ENCODE measurements at regions not wholly inside any gene's neighbourhood (a gene's known extent, or its start where the extent isn't known, plus 50 kb on each side); places are given as distances from the start of the nearest gene placed in this dataset.

DNA sequence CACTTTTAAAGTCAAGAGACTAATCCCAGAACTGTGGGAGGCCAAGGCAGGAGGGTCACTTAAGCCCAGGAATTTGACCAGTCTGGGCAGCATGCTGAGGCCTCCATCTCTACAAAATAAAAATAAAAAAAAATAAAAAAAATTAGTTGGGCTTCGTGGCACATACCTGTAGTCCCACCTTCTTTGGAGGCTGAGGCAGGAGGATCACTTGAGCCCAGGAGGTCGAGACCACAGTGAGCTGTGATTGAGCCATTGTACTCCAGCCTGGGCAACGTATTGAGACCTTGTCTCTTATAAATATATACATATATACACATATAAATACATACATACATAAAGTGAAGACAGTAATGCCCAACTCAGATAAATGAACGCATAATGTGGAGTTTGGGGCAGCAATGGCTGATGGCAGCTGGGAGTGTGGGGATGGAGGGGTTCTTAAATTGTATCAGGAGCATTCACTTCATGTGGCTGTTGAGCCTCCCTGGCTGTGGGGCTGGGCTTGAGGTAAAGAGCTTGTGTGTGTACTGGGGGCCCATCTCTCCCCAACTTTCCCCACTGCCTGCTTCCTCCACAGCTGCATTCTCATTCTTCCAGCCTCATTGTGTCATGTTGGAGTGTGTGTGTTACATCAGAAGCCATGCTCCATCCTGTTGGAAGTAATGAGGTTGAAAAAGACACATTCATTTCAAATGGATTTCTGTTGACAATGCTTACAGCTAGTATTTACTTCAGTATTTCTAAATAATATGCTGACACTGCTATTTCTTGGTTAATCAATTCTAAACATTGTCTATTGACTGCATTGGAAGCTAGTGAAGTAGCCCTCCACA lies 96.5 kb upstream of the HS6ST1 start:
- dilution Hi-C loops (cut with MboI; ENCODE audit: extremely low pct_ligation_motif_present, low sequenced_read_pairs), result no loop called here
- Histone ChIP-seq H3K4me2 (ENCODE audit: control insufficient read depth, extremely low read depth, insufficient read depth, low read depth, low read length) (no peak overlapping the region), H3K27me3 (ENCODE audit: control insufficient read depth, extremely low read depth, insufficient read depth, low read length) (no peaks in the 10 kb centered on the region), H3K9me1 (ENCODE audit: control insufficient read depth, extremely low read depth, insufficient read depth, low read length) (no peaks in the 10 kb centered on the region), H3K4me1 (ENCODE audit: control insufficient read depth, extremely low read depth, insufficient read depth, low read length) (no peaks in the 10 kb centered on the region), H3K27ac (ENCODE audit: control insufficient read depth, insufficient read depth, low read length) (no peak overlapping the region), H3K9me3 (ENCODE audit: control insufficient read depth, low read depth, low read length) (no peaks in the 10 kb centered on the region), H4K20me1 (ENCODE audit: control insufficient read depth, extremely low read depth, insufficient read depth, low read length) (no peaks in the 10 kb centered on the region), H3K36me3 (ENCODE audit: control insufficient read depth in 2 of 2, extremely low read depth in 1 of 2, insufficient read depth in 2 of 2, low read length in 2 of 2) (no peaks in the 10 kb centered on the region), H2AFZ (ENCODE audit: control insufficient read depth, low read length) (no peak overlapping the region), H3K9ac (ENCODE audit: control insufficient read depth, extremely low read depth, insufficient read depth, low read length) (no peak overlapping the region), H3K79me2 (ENCODE audit: control insufficient read depth, insufficient read depth, low read length) (no peaks in the 10 kb centered on the region), H3K4me3 (ENCODE audit: control insufficient read depth in 2 of 3, extremely low read depth in 1 of 3, insufficient read depth in 2 of 3, low read depth in 1 of 3, low read length in 3 of 3) (no peak overlapping the region)
- no peak for FAIRE-seq
- TF ChIP-seq, protein P1, sequence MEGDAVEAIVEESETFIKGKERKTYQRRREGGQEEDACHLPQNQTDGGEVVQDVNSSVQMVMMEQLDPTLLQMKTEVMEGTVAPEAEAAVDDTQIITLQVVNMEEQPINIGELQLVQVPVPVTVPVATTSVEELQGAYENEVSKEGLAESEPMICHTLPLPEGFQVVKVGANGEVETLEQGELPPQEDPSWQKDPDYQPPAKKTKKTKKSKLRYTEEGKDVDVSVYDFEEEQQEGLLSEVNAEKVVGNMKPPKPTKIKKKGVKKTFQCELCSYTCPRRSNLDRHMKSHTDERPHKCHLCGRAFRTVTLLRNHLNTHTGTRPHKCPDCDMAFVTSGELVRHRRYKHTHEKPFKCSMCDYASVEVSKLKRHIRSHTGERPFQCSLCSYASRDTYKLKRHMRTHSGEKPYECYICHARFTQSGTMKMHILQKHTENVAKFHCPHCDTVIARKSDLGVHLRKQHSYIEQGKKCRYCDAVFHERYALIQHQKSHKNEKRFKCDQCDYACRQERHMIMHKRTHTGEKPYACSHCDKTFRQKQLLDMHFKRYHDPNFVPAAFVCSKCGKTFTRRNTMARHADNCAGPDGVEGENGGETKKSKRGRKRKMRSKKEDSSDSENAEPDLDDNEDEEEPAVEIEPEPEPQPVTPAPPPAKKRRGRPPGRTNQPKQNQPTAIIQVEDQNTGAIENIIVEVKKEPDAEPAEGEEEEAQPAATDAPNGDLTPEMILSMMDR (optimal IDR thresholded peaks at IDR 0.05 in 1 of 3, IDR thresholded peaks at IDR 0.05 in 1 of 3, conservative IDR thresholded peaks at IDR 0.05 in 1 of 3; ENCODE audit: extremely low read depth in 1 of 3, insufficient read depth in 2 of 3, low read length in 3 of 3), result no peak
- no peak for TF ChIP-seq EZH2 (IDR thresholded peaks at IDR 0.05; ENCODE audit: low read length)
- DNase-seq (ENCODE audit: low read depth, low spot score), result no peak

DNA sequence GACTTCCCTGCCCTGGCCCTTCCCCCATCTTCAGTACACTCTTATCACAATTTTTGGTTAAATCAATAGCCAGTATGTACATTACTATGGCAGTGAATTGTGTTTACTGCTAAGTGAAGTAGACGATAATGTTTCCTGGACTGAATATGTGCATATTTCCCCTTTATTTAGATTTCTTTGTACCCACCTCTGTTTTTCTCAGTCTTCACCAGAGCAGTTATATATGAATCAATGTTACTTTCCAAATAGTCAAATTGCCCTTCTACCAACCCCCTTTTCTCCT lies 97.1 kb upstream of the HS6ST1 start:
- no peak overlapping the region for H3K27ac ChIP-seq (ENCODE audit: control insufficient read depth, insufficient read depth, low read length)
- dilution Hi-C loops (cut with MboI; ENCODE audit: extremely low pct_ligation_motif_present, low sequenced_read_pairs), result no loop called here
- no peaks in the 10 kb centered on the region for H4K20me1 ChIP-seq (ENCODE audit: control insufficient read depth, extremely low read depth, insufficient read depth, low read length)
- no peaks in the 10 kb centered on the region for H3K79me2 ChIP-seq (ENCODE audit: control insufficient read depth, insufficient read depth, low read length)
- H3K27me3 ChIP-seq (ENCODE audit: control insufficient read depth, extremely low read depth, insufficient read depth, low read length), result no peaks in the 10 kb centered on the region
- H3K9ac ChIP-seq (ENCODE audit: control insufficient read depth, extremely low read depth, insufficient read depth, low read length), result no peak overlapping the region
- no peaks in the 10 kb centered on the region for H3K9me3 ChIP-seq (ENCODE audit: control insufficient read depth, low read depth, low read length)
- H3K4me1 ChIP-seq (ENCODE audit: control insufficient read depth, extremely low read depth, insufficient read depth, low read length), result no peaks in the 10 kb centered on the region
- no peak overlapping the region for H3K4me2 ChIP-seq (ENCODE audit: control insufficient read depth, extremely low read depth, insufficient read depth, low read depth, low read length)
- no peak for DNase-seq (ENCODE audit: low read depth, low spot score)
- TF ChIP-seq, protein P1 (optimal IDR thresholded peaks at IDR 0.05 in 1 of 3, IDR thresholded peaks at IDR 0.05 in 1 of 3, conservative IDR thresholded peaks at IDR 0.05 in 1 of 3; ENCODE audit: extremely low read depth in 1 of 3, insufficient read depth in 2 of 3, low read length in 3 of 3), result no peak
- no peaks in the 10 kb centered on the region for H3K36me3 ChIP-seq (ENCODE audit: control insufficient read depth in 2 of 2, extremely low read depth in 1 of 2, insufficient read depth in 2 of 2, low read length in 2 of 2)
- no peak overlapping the region for H3K4me3 ChIP-seq (ENCODE audit: control insufficient read depth in 2 of 3, extremely low read depth in 1 of 3, insufficient read depth in 2 of 3, low read depth in 1 of 3, low read length in 3 of 3)
- FAIRE-seq, result no peak
- H3K9me1 ChIP-seq (ENCODE audit: control insufficient read depth, extremely low read depth, insufficient read depth, low read length), result no peaks in the 10 kb centered on the region
- H2AFZ ChIP-seq (ENCODE audit: control insufficient read depth, low read length), result no peak overlapping the region
